DND-41 (cell line): ENCODE measurements at regions not wholly inside any gene's neighbourhood (a gene's known extent, or its start where the extent isn't known, plus 50 kb on each side); places are given as distances from the start of the nearest gene placed in this dataset.
"Not testable (repeated sequence)": the region's sequence is repeated elsewhere in the genome, so short reads cannot be mapped to it uniquely, and the experiment has no call there.

ENCODE experiments used
- ATAC-seq: fragments of 200-7000 bp; cut with Tn5 transposase; 3 replicates; pipeline ENCODE4 v1.9.1; 2021; ENCODE audit warnings: low read depth; ENCODE audit not compliant: insufficient read depth
- DNase-seq: peaks from one replicate; pipeline ENCODE4 v3.0.0-alpha.2; 2020
- H2AFZ ChIP-seq: 2 replicates; pipeline ENCODE4 v1.6.0; 2012; ENCODE audit warnings: low read depth, low read length
- H3K27ac ChIP-seq: 2 replicates; pipeline ENCODE4 v1.5.1; 2012; ENCODE audit warnings: low read length, inconsistent platforms
- H3K27me3 ChIP-seq: fragments of 200-600 bp; sonication (generic); 2 replicates; pipeline ENCODE4 v1.6.0; 2012; ENCODE audit warnings: low read length, mild to moderate bottlenecking, inconsistent platforms; ENCODE audit not compliant: insufficient read depth, poor library complexity
- H3K36me3 ChIP-seq: 2 replicates; pipeline ENCODE4 v1.5.1; 2012; ENCODE audit warnings: low read length, inconsistent platforms; ENCODE audit not compliant: insufficient read depth
- H3K4me1 ChIP-seq: 2 replicates; pipeline ENCODE4 v1.5.1; 2012; ENCODE audit warnings: mild to moderate bottlenecking, low read length; ENCODE audit not compliant: insufficient read depth
- H3K4me2 ChIP-seq: 2 replicates; pipeline ENCODE4 v1.6.0; 2012; ENCODE audit warnings: mild to moderate bottlenecking, moderate library complexity, low read length, inconsistent platforms; ENCODE audit not compliant: insufficient read depth
- H3K4me3 ChIP-seq, 2 experiments: fragments of 200-600 bp in 1 of 2; shearing (Covaris generic) in 1 of 2; 2 replicates each; pipeline ENCODE4 v1.5.1; 2012 to 2016; ENCODE audit warnings: inconsistent platforms in 2 of 2, low read length in 2 of 2, mild to moderate bottlenecking in 2 of 2, low read depth in 1 of 2, moderate library complexity in 1 of 2
- H3K79me2 ChIP-seq: 2 replicates; pipeline ENCODE4 v1.6.0; 2012; ENCODE audit warnings: low read length, inconsistent platforms; ENCODE audit not compliant: insufficient read depth
- H3K9ac ChIP-seq: 2 replicates; pipeline ENCODE4 v1.6.0; 2012; ENCODE audit warnings: low read depth, mild to moderate bottlenecking, inconsistent platforms, low read length, moderate library complexity
- H3K9me3 ChIP-seq: 2 replicates; pipeline ENCODE4 v1.5.1; 2012; ENCODE audit warnings: low read length, moderate library complexity, mild to moderate bottlenecking, inconsistent platforms; ENCODE audit not compliant: insufficient read depth, severe bottlenecking
- H4K20me1 ChIP-seq: 2 replicates; pipeline ENCODE4 v1.6.0; 2012; ENCODE audit warnings: low read length; ENCODE audit not compliant: insufficient read depth
- EZH2 ChIP-seq: IDR thresholded peaks from 3 replicates; pipeline ENCODE4 v1.6.1; 2012; ENCODE audit warnings: borderline replicate concordance, low read depth, mild to moderate bottlenecking, moderate library complexity, low read length, inconsistent platforms; ENCODE audit not compliant: severe bottlenecking
- TF ChIP-seq, protein P1 (sequence below): IDR thresholded peaks from 2 replicates; pipeline ENCODE4 v1.5.1; 2012; ENCODE audit warnings: borderline replicate concordance, low read length, moderate library complexity, mild to moderate bottlenecking; ENCODE audit not compliant: poor library complexity, severe bottlenecking; ENCODE audit errors: extremely low read depth

DNA sequence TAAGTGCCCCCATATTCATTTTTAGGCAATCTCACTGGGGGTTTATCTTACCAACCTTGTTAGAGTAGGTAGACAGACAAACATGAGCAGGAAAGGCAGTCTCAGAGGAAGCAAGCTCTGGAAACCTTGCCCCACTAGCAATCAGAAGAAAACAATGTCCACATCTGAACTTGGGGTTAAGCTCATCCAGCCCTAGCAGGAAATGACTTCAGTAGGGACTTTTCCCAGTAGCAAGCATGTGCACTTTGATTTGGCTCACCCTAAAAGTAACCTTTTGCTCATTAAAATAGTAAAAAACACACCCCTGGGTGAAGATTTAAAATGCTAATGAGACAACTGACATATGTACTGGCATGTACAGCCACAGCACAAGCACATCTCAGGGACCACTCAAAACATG is 175.5 kb downstream of the AKAIN1 start:
- no peaks in the 10 kb centered on the region for H4K20me1 ChIP-seq
- DNase-seq (no peak), ATAC-seq (no peak)
- H3K9ac ChIP-seq, result no peak overlapping the region
- H3K4me3 ChIP-seq, result no peak overlapping the region
- H3K36me3 ChIP-seq, result no peaks in the 10 kb centered on the region
- H3K27me3 ChIP-seq, result no peaks in the 10 kb centered on the region
- TF ChIP-seq, protein P1, sequence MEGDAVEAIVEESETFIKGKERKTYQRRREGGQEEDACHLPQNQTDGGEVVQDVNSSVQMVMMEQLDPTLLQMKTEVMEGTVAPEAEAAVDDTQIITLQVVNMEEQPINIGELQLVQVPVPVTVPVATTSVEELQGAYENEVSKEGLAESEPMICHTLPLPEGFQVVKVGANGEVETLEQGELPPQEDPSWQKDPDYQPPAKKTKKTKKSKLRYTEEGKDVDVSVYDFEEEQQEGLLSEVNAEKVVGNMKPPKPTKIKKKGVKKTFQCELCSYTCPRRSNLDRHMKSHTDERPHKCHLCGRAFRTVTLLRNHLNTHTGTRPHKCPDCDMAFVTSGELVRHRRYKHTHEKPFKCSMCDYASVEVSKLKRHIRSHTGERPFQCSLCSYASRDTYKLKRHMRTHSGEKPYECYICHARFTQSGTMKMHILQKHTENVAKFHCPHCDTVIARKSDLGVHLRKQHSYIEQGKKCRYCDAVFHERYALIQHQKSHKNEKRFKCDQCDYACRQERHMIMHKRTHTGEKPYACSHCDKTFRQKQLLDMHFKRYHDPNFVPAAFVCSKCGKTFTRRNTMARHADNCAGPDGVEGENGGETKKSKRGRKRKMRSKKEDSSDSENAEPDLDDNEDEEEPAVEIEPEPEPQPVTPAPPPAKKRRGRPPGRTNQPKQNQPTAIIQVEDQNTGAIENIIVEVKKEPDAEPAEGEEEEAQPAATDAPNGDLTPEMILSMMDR, result no peak
- no peak for TF ChIP-seq EZH2
- no peaks in the 10 kb centered on the region for H3K79me2 ChIP-seq
- no peaks in the 10 kb centered on the region for H3K9me3 ChIP-seq
- no peak overlapping the region for H3K27ac ChIP-seq
- H3K4me2 ChIP-seq, result no peak overlapping the region
- no peak overlapping the region for H2AFZ ChIP-seq
- no peaks in the 10 kb centered on the region for H3K4me1 ChIP-seq

DNA sequence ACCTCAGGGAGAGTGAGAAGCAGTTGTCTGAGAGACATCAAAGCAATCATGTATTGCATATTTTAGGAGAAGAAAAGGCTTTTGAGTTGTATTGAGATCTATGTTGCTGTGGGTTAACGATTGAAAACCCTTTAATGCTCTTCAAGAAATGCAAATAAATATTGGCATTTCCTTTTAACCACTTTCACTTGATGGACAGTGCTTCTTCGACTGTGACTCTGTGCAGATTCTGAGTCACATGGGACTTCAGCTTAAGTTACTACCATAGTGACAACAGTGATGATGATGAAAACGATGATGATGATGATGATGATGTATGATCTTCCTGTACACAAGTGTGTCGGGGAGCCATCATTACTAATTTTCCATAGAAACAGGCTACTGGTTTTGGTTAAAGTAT is 181.8 kb downstream of the AKAIN1 start:
- Histone ChIP-seq H3K27me3 (no peaks in the 10 kb centered on the region), H4K20me1 (no peaks in the 10 kb centered on the region), H3K27ac (no peak overlapping the region), H3K9me3 (no peaks in the 10 kb centered on the region), H3K4me1 (no peaks in the 10 kb centered on the region), H3K9ac (no peak overlapping the region), H3K36me3 (no peaks in the 10 kb centered on the region), H3K4me2 (no peak overlapping the region), H3K79me2 (no peaks in the 10 kb centered on the region), H3K4me3 (no peak overlapping the region), H2AFZ (no peak overlapping the region)
- DNase-seq (no peak), ATAC-seq (no peak)
- TF ChIP-seq EZH2, result no peak
- TF ChIP-seq, protein P1, result no peak

DNA sequence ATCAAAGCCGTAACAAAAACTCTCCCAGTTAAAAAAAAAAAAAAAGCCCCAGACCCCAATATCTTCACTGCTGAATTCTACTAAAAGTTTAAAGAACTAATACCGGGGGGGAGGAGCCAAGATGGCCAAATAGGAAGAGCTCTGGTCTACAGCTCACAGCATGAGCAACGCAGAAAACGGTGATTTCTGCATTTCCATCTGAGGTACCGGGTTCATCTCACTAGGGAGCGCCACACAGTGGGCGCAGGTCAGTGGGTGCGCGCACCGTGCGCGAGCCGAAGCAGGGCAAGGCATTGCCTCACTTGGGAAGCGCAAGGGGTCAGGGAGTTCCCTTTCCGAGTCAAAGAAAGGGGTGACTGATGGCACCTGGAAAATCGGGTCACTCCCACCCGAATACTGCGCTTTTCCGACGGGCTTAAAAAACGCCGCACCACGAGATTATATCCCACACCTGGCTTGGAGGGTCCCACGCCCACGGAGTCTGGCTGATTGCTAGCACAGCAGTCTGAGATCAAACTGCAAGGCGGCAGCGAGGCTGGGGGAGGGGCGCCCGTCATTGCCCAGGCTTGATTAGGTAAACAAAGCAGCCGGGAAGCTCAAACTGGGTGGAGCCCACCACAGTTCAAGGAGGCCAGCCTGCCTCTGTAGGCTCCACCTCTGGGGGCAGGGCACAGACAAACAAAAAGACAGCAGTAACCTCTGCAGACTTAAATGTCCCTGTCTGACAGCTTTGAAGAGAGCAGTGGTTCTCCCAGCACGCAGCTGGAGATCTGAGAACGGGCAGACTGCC is 192.8 kb downstream of the AKAIN1 start:
- not testable (repeated sequence) for ATAC-seq, H3K4me1 ChIP-seq, H3K9ac ChIP-seq, H3K27me3 ChIP-seq, H2AFZ ChIP-seq, H3K4me2 ChIP-seq, H4K20me1 ChIP-seq, H3K79me2 ChIP-seq, H3K27ac ChIP-seq, H3K36me3 ChIP-seq, DNase-seq, H3K9me3 ChIP-seq, H3K4me3 ChIP-seq

DNA sequence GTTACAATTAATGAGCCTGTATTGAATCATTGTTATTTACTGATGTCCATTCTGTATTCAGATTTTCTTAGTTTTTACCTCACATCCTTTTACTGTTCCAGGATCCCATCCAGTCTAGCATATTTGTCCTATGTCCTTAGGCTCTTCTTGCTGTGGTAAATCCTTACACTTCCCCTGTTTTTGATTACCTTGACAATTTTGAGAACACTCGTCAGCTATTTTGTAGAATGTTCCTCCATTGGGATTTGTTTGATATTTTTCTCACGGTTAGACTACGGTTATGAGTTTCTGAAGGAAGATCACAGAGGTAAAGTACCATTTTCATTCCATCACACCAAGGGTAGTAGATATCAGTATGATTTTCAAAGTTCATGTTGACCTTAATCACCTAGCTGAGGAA is 202.3 kb downstream of the AKAIN1 start:
- H3K9ac ChIP-seq, result no peak overlapping the region
- no peak overlapping the region for H2AFZ ChIP-seq
- no peaks in the 10 kb centered on the region for H3K27me3 ChIP-seq
- H3K79me2 ChIP-seq, result no peaks in the 10 kb centered on the region
- TF ChIP-seq EZH2, result no peak
- TF ChIP-seq, protein P1, result no peak
- peaks cover 14% of the 10 kb centered on the region for H3K9me3 ChIP-seq
- no peaks in the 10 kb centered on the region for H4K20me1 ChIP-seq
- no peak for DNase-seq
- no peaks in the 10 kb centered on the region for H3K36me3 ChIP-seq
- no peaks in the 10 kb centered on the region for H3K4me1 ChIP-seq
- ATAC-seq, result no peak
- H3K4me2 ChIP-seq, result no peak overlapping the region
- H3K4me3 ChIP-seq, result no peak overlapping the region
- H3K27ac ChIP-seq, result no peak overlapping the region
